ENCODE measurements at regions not wholly inside any gene's neighbourhood (a gene's known extent, or its start where the extent isn't known, plus 50 kb on each side); places are given as distances from the start of the nearest gene placed in this dataset.

DNA sequence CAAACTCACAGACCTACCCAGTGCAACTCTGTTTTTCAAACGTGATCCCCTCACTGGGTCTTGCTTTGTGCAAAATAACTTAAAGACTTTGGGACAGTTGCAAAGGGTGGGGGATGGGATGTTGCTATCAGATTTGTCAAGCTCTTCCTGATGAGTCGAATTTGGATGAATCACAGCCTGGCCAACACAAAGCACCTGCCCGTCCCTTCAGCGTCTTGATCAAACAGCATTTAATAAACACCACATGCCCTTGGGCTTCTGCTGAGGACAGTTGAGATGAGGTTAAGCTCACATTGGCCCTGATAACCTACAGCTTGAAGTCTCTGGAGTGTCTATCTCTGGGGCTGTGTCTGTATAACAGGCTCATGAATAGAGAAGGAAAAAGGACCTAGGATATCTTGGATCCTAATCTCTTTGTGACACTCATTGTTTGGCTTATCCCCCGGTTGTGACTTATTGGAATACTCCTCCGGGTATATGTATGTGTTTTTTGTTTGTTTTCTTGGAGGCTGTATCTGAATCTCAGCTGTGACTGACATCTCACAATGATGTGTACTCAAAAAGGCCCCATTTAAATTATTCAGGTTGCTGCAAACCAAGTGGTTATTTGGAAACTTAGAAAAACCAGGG is 132.6 kb upstream of the NAMPT start:
- DNase-seq, result no peak

DNA sequence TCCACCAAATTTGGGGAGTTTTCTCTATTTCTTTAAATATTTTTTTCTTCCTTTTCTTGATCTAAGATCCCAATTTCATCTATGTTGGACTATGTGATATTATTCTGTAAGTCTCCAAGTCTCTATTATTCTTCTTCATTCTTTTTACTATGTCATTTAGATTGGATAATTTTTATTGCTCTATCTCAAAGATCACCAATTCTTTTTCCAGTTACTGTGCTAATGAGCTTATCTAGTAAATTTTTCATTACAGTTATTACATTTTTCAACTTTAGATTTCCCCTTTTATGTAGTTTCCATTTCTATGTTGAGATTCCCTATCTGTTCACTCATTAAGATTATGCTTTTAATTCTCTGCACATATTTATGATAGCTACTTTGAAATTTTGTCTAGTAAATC is 131.6 kb upstream of the NAMPT start:
- DNase-seq, result no peak

DNA sequence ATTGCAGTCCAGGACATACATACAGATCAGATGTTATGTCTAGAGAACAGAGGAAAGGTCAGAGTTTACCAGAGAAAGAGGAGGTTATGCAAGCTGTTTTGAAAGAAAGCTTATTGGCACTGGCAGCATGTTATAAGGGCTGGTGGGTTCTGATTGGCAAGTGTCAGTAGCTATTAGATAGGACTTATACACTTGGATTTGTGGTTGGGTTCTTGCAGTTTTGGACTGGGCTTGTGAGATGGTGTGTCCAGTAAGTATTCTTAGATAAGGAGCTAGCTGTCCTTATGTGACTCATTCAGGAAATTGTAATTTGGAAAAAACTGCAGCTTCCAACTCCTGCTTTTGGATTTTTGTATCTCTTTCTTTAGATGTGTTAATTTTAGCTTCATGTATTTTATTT is 130.7 kb upstream of the NAMPT start:
- no peak for DNase-seq

DNA sequence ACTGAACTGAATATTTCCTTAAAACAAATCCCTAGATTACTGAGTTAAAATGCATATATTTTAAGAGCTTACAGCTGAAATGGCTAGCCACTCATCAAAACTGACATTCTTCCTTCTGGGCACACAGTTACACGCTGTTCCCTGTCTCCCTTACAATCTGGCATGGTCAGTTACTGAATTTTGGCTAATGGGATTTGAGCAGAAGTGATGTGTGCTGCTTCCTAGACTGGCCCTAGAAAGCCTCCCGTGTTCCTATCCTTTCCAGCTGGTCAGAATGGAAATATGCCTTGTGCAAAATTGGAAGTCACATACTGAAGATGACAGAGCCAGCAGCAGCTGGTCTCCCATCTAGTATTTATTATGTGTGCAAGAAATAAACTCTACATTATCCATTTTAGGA is 128.7 kb upstream of the NAMPT start:
- DNase-seq, result no peak

GRCh38 chr7:106405697-106406141 is 120.9 kb upstream of the NAMPT start:
- DNase-seq, result no peak

DNA sequence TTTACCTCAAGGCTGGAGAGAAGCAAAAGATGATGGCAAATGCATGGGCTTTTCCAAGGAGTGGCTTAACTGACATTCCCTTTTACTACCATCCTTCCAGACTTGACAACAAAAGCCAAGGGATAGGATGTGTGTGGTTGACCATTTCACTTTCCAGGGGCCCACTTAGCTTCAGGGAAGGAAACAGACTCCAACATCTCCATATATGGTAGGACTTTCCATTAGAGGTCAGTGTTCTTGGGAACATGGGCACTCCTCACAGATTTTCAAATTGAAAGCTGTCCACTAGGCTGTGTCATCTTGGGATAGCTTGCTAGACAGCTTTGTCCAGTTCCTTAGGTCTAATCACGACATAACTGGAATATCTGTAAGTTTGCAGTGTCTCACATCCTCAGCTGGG is 118.1 kb upstream of the NAMPT start:
- DNase-seq, result no peak

GRCh38 chr7:106400923-106401322 is 116.1 kb upstream of the NAMPT start:
- no peak for DNase-seq

DNA sequence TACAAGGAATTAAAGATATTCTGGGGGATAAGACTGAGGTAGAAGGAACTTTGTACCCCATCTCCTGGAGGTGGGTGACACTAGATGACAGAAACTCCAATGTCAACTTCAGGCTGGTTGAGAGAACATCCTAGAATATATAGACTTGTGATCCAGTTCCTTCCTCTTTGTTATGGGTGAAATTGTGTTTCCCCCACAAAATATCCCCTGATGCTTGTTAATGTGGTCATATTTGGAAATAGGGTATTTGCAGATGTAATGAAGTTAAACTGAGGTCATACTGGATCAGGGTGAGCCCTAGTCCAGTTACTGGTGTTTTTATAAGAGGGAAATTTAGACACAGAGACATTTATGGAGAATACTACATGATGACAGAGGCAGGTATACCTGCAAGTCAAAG is 114.0 kb upstream of the NAMPT start:
- DNase-seq, result no peak

DNA sequence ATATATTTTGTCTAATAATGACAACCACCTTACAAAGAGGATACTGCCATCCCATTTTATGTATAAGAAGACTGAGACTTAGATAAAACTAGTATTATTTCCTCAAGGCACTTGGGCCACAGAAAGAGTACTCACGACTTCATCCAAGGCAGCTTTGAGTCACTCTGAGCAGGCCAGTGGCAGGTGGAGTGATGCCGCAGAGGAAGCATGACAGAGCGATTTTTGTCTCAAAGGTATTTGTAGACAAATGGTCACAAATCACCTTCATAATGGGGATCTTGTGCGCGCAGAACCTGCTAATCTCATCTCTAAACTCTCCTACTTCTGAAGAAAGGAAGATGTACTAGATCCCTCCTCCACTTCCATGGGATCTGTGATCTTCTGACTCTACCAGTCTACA is 113.2 kb upstream of the NAMPT start:
- DNase-seq, result no peak

GRCh38 chr7:106394526-106394925 is 109.7 kb upstream of the NAMPT start:
- DNase-seq, result no peak

DNA sequence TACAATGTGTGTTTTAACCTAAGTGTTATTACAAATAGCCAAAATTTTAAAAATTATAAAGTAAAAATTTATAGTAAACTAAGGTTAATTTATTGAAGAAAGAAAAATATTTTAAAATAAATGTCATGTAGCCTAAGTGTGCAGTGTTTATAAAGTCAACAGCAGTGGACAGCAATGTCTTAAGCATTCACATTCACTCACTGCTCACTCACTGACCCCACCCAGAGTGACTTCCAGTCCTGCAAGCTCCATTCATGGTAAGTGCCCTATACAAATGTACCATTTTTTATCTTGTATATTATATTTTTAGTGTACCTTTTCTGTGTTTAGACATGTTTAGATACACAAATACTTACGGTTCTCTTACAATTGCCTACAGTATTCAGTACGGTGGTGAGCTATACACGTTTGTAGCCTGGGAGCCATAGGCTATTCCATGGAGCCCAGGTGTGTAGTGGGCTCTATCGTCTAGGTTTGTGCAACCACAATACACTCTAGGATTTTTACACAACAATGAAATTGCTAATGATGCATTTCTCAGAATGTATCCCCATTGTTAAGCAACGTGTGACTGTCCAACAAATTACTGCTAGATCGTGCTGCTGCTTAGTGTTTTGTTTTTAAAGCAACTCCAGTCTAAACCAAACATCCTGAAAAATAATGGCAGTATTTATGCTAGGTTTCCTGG is 108.9 kb upstream of the NAMPT start:
- no peak for DNase-seq

- DNase-seq, result no peak
These were observed 107.8 kb upstream of the NAMPT start for GRCh38 chr7:106392590-106392989.

GRCh38 chr7:106392144-106392543 is 107.4 kb upstream of the NAMPT start:
- no peak for DNase-seq

DNA sequence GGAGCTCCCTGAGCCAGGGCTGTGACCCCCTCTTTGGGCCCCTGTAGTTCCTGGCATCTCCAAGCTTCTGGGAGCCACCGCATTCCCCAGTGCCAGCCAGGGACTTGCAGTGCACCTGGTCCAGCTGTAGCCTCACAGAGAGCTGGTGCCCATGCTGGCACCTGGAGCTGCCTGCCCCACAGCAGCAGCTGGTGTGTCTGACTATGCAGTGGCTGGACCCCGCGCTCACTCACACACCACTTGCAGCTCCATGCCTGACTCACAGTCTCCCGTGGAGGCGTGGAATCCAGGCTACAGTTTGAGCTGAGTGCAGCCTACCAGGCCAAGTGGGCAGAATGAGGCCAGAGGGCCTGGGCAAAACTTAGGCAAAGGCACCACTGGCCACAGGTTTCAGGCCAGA is 102.2 kb upstream of the NAMPT start:
- DNase-seq, result no peak

GRCh38 chr7:106384373-106384772 is 99.6 kb upstream of the NAMPT start:
- DNase-seq, result no peak

DNA sequence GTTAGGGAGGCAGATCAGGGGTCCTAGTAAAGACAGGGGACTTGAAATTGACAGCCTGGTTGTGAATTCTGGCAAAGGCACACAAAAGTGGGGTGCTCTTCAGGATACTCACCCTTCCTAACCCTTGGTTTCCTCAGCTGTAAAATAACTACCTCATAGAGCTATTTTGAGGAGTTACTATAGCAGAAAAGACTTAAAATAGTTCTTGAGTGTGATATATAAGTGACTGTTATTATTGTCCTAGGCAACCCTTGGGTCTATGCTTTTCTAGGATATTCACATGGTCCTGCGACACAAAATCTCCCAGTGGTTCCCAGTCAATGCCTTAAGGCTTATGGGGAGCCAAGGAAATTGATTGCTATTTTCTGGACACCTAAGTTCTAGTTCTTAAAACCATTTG is 98.1 kb upstream of the NAMPT start:
- no peak for DNase-seq

DNA sequence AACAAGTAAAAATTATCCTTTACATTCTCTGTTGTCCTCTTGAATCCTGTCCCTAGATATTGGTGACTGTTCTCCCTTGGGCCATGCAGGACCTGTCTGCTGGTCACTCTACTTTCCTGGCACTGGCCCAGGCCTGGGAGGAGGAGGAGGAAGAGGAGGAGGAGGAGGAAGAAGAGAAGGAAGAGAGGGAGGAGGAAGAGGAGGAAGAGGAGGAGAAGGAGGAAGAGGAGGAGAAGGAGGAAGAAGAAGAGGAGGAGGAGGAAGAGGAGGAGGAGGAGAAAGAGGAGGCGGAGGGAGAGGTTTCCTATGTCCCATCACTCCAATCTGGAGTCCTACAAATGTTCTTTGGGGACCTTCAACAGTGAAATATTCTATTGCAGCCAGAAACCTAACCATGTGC is 97.3 kb upstream of the NAMPT start:
- DNase-seq, result no peak

- no peak for DNase-seq
These were observed 96.5 kb upstream of the NAMPT start for GRCh38 chr7:106381252-106381651.

DNA sequence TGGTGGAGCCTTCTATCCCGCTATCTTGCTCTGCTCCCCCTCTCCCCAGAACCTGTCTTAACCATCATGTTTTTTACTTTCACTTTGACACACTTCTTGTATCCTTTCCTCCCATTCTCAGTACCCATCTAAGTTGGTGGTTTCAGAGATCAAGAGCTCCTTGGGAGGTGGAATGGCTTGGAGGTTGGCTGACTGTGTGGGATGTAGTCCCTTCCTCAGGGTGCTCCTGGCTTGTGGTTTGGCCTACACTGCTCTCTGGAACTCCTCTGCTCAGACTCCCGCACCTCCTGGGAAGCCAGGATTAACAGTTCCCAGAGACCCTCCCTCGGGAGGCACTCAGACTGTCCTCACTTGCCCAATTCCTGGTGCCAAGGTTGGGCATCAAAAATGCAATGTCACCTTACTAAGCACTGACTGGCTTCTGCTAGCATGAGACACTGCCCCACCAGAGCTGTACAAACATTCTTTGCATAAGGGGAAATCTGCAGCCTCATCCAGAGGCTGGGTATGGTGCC is 93.1 kb upstream of the NAMPT start:
- no peak for DNase-seq

DNA sequence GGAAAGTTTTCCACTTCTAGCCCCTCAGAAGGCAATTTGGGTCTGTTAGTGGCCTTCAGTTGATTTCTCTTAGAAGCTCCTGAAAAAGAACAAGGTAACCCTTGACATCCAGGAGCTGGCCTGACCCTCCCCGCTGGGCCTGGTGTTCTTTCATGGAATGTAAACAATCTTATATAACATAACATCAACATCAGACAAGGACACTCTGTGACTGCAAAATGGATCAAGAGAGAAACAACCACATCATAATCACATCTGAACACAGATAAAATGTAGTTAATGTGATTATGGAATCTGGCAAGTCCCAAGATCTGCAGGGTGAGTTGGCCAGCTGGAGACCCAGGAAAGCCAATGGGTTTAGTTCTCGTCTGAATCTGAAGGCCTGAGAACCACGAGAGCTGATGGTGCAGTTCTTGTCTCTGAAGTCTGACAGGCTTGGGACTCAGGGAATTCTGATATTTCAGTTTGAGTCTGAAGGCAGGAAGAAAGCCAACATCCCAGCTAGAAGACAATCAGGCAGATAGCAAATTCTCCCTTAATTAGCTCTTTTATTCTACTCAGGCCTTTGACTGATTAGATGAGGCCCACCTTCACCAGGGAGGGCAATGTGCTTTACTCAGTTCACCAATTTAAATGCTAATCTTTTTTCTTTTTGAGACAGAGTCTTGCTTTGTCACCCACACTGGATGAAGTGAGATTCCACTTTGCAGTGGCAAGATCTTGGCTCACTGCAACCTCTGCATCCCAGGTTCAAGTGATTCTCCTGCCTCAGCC is 91.4 kb upstream of the NAMPT start:
- no peak for DNase-seq

GRCh38 chr7:106375499-106375898 is 90.7 kb upstream of the NAMPT start:
- DNase-seq, result no peak

DNA sequence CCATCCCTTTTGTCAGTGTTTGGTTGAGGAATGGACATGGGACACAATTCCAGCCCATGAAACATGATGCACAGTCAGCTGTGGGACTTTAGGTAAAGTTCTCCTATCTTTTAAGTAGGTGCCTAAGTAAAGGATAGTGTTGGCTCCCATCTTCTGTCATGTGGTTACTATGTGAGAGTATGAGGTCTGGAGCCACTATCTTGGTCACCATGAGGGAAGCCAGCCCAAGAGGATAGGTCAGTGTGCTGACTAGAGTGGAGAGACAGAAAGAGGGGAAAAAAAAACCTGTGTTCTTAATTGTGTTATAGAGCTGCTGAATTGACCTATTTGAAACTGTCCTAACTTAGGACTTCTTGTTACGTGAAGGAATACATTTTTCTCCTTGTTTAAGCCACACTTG is 89.7 kb upstream of the NAMPT start:
- no peak for DNase-seq

- DNase-seq, result no peak
These were observed 88.0 kb upstream of the NAMPT start for GRCh38 chr7:106372595-106373318.
